Stimulated activated CD8-positive, alpha-beta memory T cell treated with anti-CD3 and anti-CD28 coated beads, Interleukin-15, amount 100 ng/mL, for 4 hours (primary cell): ENCODE measurements at regions not wholly inside any gene's neighbourhood (a gene's known extent, or its start where the extent isn't known, plus 50 kb on each side); places are given as distances from the start of the nearest gene placed in this dataset.
"Not testable (repeated sequence)": the region's sequence is repeated elsewhere in the genome, so short reads cannot be mapped to it uniquely, and the experiment has no call there.

Experiments used
- DNase-seq, 2 donors: peaks; one replicate each; pipeline ENCODE4 v3.0.0-alpha.2; 2020; ENCODE audit warnings: low read depth in 2 of 2

DNA sequence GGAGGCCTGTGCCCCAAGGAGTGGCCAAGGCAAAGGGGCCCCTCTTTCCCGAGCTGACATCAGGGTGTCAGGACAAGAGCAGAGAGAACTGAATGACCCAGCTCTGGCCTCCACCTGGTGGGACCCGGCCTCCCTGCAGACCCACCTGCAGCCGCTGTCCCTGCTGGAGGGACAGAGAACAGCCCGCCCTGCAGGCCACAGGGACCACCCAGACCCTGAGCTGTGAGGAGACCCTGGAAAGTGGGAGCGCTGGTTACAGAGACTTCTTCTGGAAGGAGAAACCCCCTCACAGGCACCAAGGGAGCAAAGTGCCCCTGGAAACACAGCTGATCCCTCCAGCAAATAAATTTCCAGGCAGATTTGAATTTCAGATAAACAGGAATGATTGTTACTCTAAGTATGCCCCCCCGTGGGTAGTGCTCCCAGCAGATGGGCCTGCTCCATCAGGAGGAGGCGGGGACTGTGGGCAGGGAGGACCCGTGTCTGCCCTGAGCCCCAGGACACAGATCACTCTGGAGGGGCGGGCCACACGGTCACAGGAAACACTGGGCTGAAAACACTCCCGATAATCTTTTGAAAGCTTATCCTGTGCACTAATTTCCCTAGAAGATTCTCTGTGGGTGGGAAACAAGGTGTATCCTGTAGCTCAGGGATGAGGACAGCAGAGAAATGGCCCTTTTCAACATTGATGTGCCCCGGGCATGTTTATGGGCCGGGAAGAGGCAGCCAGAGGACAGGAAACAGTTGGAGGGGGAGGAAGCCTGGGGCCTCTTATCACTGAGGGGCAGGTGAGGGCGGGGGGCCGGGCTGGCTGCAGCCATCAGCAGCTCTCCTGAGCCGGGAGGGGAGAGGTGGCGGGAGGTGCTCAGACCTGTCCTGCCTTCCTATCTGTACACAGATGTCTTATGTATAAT lies 276.0 kb downstream of the ADGRD1 start:
- no peak for DNase-seq

DNA sequence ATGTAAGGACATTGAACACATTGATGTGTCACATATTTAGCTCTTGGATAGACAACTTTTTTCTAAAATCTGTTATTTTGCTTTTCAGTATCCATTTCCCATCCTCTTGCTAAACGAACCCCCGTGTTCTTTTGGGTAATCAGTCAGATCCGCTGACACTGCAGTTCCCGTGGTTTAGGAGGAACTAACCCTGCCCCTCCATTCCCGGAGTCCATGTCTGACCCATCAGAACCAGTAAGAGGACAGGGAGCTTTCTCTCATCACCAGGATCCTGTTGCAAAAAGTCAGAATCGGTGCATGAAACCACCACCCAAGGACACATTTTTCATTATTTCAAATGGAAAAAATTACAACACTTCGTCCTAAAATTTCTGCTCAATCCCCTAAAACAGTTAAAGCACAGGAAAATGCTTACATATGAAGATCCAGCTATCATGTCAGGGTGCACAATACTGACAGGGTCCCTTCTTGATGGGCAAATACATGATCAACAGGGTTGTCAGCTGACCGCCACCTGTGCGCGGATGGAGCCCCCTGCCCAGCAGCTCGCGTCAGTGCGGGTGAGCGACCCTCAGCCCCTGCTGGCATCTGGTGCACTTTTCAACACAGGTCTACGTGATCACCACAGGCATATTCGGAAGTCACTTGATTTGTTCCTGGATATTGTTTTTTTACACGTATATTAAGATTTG lies 276.8 kb downstream of the ADGRD1 start:
- DNase-seq, result no peak

DNA sequence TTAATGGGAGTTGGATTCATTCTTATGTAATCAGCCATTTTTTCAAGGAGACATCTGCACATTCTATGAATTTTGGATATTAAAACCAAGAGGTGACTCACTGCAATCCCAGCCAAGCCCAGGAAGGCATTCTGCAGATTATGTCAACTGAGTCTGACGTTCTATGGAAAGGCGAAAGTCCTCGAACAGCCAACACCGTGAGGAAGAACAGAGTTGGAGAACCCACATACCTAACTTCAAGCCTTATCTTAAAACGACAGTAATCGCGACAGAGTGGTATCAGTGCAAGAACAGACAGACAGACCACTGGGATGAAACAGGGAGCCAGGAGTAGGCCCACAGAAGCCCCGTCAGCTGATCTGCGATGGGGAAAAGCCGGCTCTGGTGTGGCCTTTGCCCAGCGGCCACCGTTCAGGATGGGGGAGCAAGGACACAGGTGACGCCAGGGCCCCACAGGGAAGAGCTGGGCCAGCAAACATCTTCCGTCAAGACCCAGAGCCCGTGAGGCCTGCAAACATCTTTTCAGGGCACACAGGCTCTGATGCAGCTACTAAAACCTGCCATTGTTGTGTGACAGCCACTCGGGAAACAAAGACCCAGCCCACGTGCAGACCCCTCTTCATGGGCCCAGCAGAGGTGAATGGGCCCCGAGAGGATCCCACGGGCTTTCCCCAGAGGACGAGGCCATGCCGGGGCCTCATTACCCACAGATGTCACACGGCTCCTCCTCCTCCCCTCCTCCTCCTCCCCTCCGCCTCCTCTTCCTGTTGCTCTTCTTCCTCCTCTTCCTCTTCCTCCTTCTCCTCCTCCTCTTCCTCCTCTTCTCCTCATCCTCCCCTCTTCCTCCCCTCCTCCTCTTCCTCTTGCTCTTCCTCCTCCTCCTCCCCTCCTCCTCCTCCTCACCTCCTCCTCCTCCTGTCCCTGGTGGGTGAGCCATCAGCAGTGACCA lies 277.6 kb downstream of the ADGRD1 start:
- DNase-seq, result no peak

DNA sequence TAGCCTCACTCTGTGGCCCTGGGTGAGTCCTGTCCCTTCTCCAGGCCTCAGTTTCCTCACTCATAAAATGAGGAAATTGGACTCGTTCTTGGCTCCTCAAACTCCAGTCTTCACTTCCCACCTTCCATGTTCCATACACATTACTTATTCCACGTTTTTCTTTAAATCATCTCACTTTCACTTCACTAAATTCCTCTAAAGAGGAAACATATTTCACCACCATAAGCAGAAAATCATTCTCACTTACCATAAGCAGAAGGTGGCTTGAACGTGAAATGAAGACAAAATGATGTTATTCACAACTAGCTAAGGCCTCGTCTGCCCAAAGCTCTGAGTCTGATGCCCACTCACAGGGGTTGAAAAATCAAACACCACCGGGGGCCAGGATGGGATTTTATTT lies 278.3 kb downstream of the ADGRD1 start:
- DNase-seq, result no peak

DNA sequence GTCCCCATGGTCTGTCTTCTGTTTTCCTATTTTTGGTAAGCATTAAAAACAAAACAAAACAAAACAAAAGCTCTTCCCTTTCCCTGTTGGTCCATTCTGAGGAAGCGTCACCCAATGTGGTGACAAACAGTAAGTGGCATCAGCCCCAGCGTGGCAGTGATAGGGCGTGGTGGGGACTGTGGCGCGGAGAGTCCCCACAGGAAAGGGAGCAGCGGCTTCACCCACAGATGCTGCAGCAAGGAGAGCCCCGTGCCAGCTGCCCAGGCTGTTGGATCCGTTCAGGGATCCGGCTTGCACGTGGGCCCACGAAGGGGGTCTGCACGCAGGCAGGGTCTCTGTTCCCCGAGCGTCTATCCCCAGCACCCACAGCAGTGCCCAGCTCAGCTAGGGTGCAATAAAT lies 279.2 kb downstream of the ADGRD1 start:
- DNase-seq, result not testable (repeated sequence)

DNA sequence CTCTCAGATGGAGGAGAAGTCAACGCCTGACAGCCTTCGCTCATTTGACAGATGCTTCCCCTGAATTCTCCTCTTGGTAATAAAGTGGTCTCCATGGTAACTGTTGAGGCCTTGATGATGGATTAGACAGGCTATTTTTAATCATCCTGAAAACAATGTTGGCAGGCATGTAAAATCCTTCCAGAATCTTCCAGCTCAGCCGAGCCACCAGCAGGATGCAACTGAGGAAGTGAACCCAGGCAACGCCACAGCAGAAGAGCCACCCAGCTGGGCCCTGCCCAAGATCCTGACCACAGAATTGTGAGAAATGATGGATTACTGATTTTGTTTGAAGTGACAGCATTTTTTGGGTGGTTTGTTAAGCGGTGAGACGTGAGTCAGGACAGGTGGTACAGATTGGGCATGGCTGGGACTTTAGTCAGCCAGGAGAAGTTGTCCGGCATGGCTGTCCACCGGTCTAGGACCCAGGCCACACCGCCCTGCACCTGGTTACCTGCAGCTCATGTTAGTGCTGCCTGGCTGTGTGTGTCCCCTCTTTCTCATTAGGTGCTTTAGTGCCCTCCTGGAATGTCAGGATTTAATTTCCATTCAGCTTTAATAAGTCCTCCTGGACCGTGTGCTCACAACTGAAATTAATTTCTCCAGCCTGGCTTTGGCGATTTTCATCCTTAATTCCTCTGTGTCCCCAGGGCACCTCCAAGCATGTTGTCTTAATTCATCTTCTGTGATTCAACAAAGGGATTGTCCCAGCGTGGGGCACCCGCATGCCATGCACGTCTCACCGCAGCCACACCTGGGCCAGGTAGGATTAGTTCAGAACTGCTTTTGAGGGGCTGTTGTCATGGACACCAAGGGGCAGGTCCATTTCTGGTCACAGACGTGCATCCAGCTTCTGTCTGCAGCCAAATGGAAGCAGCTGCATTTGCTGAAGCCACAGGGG lies 280.4 kb downstream of the ADGRD1 start:
- DNase-seq, result not testable (repeated sequence)

DNA sequence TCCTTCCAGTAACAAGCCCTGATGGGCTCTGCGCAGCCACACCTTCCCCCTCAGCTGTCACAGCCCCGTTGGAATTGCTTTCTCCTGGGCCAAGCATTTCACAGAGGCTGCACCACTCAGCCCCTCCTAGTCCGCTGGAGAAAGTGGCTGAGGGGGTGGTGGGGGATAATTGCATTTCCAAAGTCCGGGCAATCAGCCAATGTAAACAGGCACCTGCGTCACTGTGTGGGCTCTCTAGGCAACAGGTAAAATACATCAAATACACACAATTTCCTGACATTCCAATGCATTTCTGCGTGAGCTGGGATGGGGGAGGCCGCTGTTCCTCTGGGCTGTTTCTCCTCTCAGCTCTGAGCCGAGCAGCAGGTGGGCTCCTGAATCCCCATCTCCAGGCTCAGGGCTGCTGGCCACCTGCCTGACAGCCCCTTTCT lies 281.1 kb downstream of the ADGRD1 start:
- not testable (repeated sequence) for DNase-seq

DNA sequence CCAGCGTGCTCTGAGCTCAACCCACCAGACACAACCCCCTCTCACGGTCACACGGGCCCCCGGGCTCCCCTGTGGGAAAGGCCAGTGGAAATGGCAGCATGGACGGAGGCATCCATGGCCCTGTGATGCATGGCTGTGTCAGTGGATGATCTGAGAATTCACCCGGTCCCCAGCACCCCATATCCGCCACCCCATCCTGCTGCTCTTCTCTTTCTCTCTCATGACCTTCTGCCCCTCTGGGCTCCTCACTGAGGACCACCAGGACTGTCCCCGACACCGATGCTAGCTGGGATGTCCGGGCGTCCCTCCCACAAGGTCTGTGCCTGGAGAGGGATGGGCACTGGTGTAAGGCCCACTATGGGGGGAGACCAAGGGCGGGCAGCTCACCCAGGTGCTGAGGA lies 282.2 kb downstream of the ADGRD1 start:
- DNase-seq, result no peak

DNA sequence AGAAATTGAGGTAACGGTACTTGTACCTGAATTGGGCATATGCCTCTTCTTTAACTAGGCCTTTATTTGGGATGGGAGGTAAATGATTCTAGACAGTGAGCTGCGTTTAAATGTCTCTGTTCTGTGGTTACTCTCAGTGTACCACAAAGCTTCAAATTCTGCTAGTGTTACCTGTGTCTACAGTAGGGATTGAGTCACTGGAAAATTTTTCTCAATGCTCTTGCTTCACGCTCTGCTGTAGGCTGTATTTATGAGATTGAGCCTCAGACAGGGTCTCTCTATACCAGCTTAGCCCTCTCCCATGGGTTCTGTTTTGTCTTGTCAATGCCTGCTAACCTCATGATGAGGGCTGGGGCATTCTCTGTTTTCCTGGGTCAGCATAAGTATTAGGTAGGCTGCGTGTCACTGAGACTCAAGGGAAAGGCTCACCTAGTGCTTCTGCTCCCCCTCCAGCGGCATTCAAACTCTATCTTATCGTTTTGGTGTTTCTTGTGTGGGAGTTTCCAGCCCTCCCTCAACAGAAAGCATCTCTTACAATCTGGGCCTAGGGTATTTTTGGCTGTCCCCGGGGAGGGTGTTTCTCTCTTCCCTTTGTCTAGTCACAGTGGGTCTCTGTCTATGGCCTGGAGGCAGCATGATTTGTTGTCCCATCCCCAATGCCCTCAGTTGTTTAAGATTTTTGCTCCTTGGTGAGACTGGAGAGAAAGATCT lies 285.8 kb downstream of the ADGRD1 start:
- no peak for DNase-seq

DNA sequence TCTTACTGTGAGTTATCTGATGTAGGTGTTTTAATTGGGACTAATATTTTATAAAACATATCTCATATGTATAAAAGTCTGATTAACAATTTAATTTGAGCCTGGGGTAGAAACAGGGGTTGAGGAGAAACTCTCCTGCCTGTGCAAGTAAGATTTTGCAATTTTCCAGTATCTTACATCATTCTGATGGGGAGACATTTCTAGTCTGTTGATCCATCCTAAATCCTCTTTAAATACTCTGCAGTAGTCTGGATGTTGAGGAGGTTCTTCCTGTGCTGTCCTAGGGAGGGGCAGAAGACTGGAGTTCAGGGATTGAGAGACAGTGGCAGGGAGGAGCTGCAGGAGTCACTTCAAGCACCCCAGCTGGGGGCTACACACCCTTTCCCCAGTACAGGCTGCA lies 287.8 kb downstream of the ADGRD1 start:
- DNase-seq, result no peak

DNA sequence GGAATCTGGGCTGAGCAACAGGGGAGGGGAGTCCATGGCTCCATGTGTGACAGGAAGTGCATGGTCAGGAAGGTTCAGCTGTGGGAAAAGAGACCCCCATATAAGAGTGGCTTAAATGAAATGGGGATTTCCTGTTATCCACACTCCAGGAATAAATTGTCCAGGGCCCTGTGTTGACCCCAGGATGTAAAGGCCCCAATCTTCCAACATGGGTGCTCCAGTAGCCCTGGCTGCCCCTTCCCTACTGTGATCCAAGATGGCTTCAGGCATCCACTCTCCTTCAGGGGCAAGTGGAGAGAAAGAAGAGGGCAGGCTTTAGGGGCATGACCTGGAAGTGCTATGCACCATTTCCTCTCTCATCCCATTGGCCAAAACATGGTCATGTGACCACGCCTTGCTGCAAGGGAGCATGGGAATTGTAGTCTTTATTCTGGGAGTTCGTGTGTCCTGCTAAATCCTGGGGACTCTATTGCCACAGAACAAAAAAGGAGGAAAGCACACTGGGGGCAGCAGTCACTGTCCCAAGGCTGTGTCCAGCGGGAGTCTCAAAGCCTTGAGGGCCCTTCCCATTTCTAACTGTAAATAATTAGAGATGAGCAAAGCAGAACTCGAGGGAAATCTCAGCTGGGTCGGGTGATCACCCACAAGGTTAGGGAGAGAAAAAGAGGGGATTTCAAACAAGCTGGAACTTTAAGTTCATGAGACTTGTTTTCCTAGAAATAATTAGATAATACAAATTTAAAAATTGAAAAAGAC lies 289.2 kb downstream of the ADGRD1 start:
- no peak for DNase-seq

DNA sequence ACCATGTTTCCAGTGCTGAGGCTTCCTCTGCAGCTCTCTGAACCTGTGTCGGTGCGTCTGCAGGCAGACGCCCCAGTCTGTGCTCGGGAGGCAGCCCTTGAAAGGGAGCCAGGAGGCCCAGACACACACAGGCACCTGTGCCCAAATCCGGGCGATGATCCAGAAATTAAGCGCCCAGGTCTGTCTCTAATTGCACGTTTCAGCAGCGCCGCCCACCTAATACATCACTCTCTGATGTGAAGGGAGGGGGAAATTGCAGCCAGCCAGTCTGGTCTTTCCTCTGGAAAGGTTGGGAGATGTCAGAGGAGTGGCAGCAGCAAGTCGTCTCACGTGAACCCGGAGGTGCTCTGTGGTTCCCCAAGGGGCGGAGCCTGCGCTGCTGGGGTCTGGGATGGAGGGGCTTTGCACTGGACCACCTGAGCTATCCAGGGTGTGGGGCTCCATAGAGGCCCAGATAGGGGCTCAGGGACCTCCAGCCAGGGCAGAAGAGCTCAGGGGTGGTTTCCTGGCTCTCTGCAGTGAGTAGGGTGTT lies 290.5 kb downstream of the ADGRD1 start:
- DNase-seq, result not testable (repeated sequence)

DNA sequence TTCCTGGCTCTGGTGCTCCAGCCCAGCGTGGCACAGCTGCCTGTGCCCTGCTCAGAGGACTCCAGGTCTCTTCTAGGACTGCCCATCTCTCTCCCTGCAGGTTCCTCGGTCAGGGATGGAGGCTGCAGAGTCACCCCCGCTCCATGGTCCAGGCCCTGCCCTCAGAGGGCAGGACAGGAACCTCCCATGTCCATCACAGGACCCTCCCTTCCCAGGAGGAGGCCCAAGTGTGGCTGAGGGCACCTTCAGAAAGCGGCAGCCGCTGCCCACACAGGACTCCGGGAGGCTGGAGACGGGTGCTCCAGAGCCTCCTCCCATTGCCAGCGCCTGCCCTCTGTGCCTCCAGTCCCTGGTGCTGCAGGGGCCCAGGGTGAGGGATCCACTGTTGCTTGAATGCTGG lies 291.5 kb downstream of the ADGRD1 start:
- not testable (repeated sequence) for DNase-seq

DNA sequence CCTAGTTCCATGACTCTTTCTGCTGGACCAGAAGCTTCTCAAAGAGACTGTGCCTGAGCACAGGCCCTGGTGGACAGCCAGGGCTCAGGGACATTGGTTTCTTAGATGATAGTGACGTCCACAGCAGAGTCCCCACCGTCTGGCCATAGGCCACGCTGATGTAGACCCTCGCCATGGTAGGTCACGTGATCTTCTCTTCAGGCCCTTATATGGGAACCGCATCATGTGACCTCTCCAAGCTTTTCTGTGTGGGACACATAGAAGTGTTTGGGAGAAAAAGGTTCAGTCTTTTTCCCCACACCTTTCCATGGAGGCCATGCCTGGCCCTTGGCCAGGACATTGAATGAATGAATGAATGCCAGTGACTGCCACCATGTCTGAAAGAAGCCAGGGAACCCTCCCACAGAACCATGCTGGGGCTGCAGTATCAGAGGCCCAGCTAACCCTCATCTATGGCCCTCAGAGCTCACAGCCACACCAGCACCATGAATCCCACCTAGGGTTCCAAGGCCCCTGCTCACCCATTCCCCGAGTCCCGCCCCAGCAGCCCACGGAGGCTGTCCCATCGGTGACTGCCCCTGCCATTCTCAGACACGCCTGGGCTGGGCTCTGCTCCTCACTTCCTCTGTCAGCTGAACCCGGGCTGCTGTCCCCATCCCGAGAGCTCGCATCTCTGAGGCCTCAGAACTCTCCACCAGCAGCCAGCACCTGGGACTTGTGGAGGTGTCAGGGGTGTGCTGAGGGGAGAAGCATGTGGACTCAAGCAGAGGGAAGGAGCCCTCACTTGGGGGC lies 292.1 kb downstream of the ADGRD1 start:
- no peak for DNase-seq

DNA sequence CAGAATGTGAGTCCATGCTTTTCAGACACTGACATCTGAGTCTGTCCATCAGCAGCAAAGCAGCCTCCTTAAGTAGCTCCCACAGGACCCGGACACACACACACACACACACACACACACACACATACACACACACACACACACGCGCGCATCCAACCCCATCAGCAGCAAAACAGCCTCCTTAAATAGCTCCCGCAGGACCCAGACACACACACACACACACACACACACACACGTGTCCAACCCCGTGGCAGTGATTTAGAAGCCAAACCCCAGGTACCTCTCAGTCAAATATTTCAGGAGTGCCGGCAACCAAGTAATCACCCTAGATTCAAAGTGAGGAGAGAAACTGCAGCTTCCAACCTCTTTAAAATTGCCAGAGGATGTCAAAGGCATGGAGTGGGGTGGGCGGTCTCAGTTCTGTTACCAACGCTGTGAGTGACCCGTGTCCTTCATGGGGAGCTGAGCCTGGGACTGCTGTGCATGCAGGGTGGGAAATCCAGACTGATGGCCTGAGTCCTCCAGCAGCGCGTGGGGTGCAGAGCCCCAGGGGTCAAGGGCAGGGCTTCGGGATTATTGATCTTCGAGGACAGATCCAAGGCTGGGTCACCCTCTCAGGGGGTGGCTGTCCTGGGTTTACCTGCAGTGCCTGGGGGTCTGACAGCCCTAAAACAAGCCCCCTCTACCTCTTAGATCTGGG lies 293.5 kb downstream of the ADGRD1 start:
- DNase-seq, result not testable (repeated sequence)

DNA sequence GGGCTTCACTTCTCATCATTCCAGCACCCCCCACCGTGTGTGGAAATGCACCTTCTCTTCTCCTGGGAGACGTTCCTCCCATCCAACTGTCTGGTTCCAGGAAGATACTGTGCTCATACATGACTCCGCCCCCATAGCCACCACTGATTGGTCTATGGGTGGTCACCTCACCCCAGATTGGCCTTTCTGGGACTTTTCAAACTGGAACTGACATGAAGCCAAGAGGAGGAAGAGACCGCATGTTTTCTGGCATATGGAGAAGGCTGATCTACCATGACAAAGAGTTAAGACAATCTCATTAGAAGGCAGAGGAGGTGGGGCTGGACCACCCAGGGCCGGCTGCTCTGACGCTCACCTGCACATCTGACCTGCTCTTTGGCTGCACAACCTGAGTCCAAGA lies 294.2 kb downstream of the ADGRD1 start:
- DNase-seq, result not testable (repeated sequence)

DNA sequence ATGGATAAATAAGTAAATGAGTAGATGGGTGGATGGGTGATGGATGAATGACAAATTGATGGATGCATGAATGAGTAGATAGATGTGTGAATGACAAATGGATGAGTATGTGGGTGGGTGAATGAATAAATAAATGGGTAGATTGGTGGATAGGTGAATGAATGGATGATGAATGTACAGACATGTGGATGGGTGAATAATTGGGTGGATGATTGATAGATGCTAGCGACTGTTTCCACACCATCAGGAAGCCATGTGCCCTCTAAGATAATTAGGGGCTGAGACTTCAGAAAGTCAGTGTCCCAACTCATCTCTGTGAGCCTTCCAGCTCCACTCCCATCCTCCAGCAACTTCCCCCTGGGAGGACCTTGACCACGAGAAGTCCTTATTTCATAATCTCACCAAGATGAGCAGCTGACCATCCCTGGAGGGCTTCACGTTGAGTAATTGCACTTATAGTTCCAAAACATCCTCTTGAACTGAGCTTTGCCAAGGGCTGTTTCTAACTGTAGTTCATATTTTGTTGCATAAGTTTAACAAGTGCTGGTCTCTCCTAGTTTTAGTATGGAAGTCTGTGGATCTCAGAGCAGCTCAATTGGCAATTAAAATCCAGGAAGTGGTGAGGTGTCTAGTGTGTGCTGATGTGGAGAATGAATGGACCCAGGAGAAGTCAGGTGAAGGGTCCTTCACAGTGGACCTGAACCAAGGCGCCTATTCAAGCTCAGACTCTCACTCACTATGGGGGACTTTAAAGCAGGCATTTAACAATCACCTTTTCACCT lies 295.7 kb downstream of the ADGRD1 start:
- DNase-seq, result no peak
